ENCODE measurements at regions not wholly inside any gene's neighbourhood (a gene's known extent, or its start where the extent isn't known, plus 50 kb on each side); places are given as distances from the start of the nearest gene placed in this dataset.

- TF ChIP-seq CTCF (IDR thresholded peaks at IDR 0.05) (no peak), POLR2AphosphoS5 (IDR thresholded peaks at IDR 0.05) (no peak), EP300 (IDR thresholded peaks at IDR 0.05) (no peak), POLR2A (IDR thresholded peaks at IDR 0.05) (no peak)
Observed at GRCh38 chr13:22761709-22762108, 419.1 kb upstream of the SGCG start.

GRCh38 chr13:22765547-22765946, 415.2 kb upstream of the SGCG start:
- Histone ChIP-seq H3K27me3 (no peaks in the 10 kb centered on the region), H3K9me3 (no peaks in the 10 kb centered on the region), H3K4me1 (no peaks in the 10 kb centered on the region), H3K27ac (no peak overlapping the region), H3K4me3 (no peak overlapping the region), H3K36me3 (no peaks in the 10 kb centered on the region)
- 45 to 70% (median 65%) methylated on average over 3 of the region's 3 CpGs for WGBS, 5 donors
- no peak for DNase-seq
- intact Hi-C loops (cut with DNase I; ENCODE audit: low total_unique reads): no loop called here
- no peak for TF ChIP-seq EP300 (IDR thresholded peaks at IDR 0.05)
- no peak for TF ChIP-seq POLR2AphosphoS5 (IDR thresholded peaks at IDR 0.05)
- TF ChIP-seq CTCF (IDR thresholded peaks at IDR 0.05): no peak
- TF ChIP-seq POLR2A (IDR thresholded peaks at IDR 0.05): no peak

More at GRCh38 chr13:22761709-22762108, 419.1 kb upstream of the SGCG start:
- WGBS, 5 donors: 80 to 91% (median 88%) methylated on average over 5 of the region's 5 CpGs
- no peaks in the 10 kb centered on the region for H3K27me3 ChIP-seq
- H3K4me1 ChIP-seq: no peaks in the 10 kb centered on the region
- intact Hi-C loops (cut with DNase I; ENCODE audit: low total_unique reads): no loop called here
- H3K4me3 ChIP-seq: no peak overlapping the region
- H3K9me3 ChIP-seq: no peaks in the 10 kb centered on the region
- no peaks in the 10 kb centered on the region for H3K36me3 ChIP-seq
- DNase-seq: no peak
- H3K27ac ChIP-seq: no peak overlapping the region

- WGBS, 5 donors: 92 to 97% (median 94%) methylated on average over 23 of the region's 23 CpGs
- no peak for DNase-seq
- H3K4me3 ChIP-seq: no peak overlapping the region
- no peak overlapping the region for H3K27ac ChIP-seq
- intact Hi-C loops (cut with DNase I; ENCODE audit: low total_unique reads): no loop called here
- TF ChIP-seq POLR2A (IDR thresholded peaks at IDR 0.05) (no peak), CTCF (IDR thresholded peaks at IDR 0.05) (no peak), POLR2AphosphoS5 (IDR thresholded peaks at IDR 0.05) (no peak), EP300 (IDR thresholded peaks at IDR 0.05) (no peak)
- H3K9me3 ChIP-seq: no peaks in the 10 kb centered on the region
- H3K4me1 ChIP-seq: no peaks in the 10 kb centered on the region
- H3K36me3 ChIP-seq: no peaks in the 10 kb centered on the region
- H3K27me3 ChIP-seq: no peaks in the 10 kb centered on the region
Observed at GRCh38 chr13:22770891-22771290, 409.9 kb upstream of the SGCG start.

GRCh38 chr13:22773465-22773864, 407.3 kb upstream of the SGCG start:
- Histone ChIP-seq H3K27ac (no peak overlapping the region), H3K4me1 (no peaks in the 10 kb centered on the region), H3K9me3 (no peaks in the 10 kb centered on the region), H3K27me3 (no peaks in the 10 kb centered on the region), H3K36me3 (no peaks in the 10 kb centered on the region), H3K4me3 (no peak overlapping the region)
- WGBS, 5 donors: 65 to 74% (median 71%) methylated on average over 3 of the region's 3 CpGs
- no peak for TF ChIP-seq EP300 (IDR thresholded peaks at IDR 0.05)
- no peak for TF ChIP-seq POLR2AphosphoS5 (IDR thresholded peaks at IDR 0.05)
- TF ChIP-seq CTCF (IDR thresholded peaks at IDR 0.05): no peak
- no peak for TF ChIP-seq POLR2A (IDR thresholded peaks at IDR 0.05)
- DNase-seq: no peak
- intact Hi-C loops (cut with DNase I; ENCODE audit: low total_unique reads): no loop called here
